LHCN-M2 (cell line): ENCODE measurements at regions not wholly inside any gene's neighbourhood (a gene's known extent, or its start where the extent isn't known, plus 50 kb on each side); places are given as distances from the start of the nearest gene placed in this dataset.
A peak's percentile ranks its signal among the peaks of the same experiment; 100 is the strongest.

Experiments used
- DNase-seq: peaks from one replicate; pipeline ENCODE4 v3.0.0-alpha.2; 2012; ENCODE audit warnings: low read depth

GRCh38 chr21:27146268-27146667 is 179.4 kb upstream of the ADAMTS5 start:
- no peak for DNase-seq

GRCh38 chr21:27145134-27145798 is 178.4 kb upstream of the ADAMTS5 start:
- no peak for DNase-seq

GRCh38 chr21:27143476-27143875 is 176.6 kb upstream of the ADAMTS5 start:
- DNase-seq, result no peak

- no peak for DNase-seq
Observed at GRCh38 chr21:27139526-27139925, 172.6 kb upstream of the ADAMTS5 start.

- DNase-seq, result peak; percentile 71
Observed at GRCh38 chr21:27134516-27134915, 167.6 kb upstream of the ADAMTS5 start.

- peak; percentile 82 for DNase-seq
Observed at GRCh38 chr21:27132266-27132665, 165.4 kb upstream of the ADAMTS5 start.

GRCh38 chr21:27130154-27130553 is 163.3 kb upstream of the ADAMTS5 start:
- DNase-seq, result no peak

GRCh38 chr21:27129694-27130093 is 162.8 kb upstream of the ADAMTS5 start:
- no peak for DNase-seq

GRCh38 chr21:27129215-27129614 is 162.3 kb upstream of the ADAMTS5 start:
- DNase-seq, result no peak

- DNase-seq, result no peak
Observed at GRCh38 chr21:27126140-27126539, 159.3 kb upstream of the ADAMTS5 start.

- no peak for DNase-seq
Observed at GRCh38 chr21:27122686-27123085, 155.8 kb upstream of the ADAMTS5 start.

GRCh38 chr21:27114111-27114510 is 147.2 kb upstream of the ADAMTS5 start:
- no peak for DNase-seq

- DNase-seq, result peak; percentile 37
Observed at GRCh38 chr21:27112186-27112585, 145.3 kb upstream of the ADAMTS5 start.

- DNase-seq, result no peak
Observed at GRCh38 chr21:27110956-27111355, 144.1 kb upstream of the ADAMTS5 start.

- DNase-seq, result no peak
Observed at GRCh38 chr21:27108701-27109100, 141.8 kb upstream of the ADAMTS5 start.

GRCh38 chr21:27108228-27108627 is 141.3 kb upstream of the ADAMTS5 start:
- peak; percentile 17 for DNase-seq

- DNase-seq, result peak; percentile 60
Observed at GRCh38 chr21:27104846-27105431, 138.1 kb upstream of the ADAMTS5 start.

GRCh38 chr21:27103768-27104167 is 136.9 kb upstream of the ADAMTS5 start:
- DNase-seq, result no peak

GRCh38 chr21:27101523-27101922 is 134.6 kb upstream of the ADAMTS5 start:
- DNase-seq, result no peak

GRCh38 chr21:27094184-27094948 is 127.5 kb upstream of the ADAMTS5 start:
- DNase-seq, result no peak

- DNase-seq, result no peak
Observed at GRCh38 chr21:27086630-27087029, 119.7 kb upstream of the ADAMTS5 start.

GRCh38 chr21:27086186-27086585 is 119.3 kb upstream of the ADAMTS5 start:
- no peak for DNase-seq

GRCh38 chr21:27085387-27085786 is 118.5 kb upstream of the ADAMTS5 start:
- no peak for DNase-seq
